ENCODE measurements at regions not wholly inside any gene's neighbourhood (a gene's known extent, or its start where the extent isn't known, plus 50 kb on each side); places are given as distances from the start of the nearest gene placed in this dataset.
"Not testable (repeated sequence)": the region's sequence is repeated elsewhere in the genome, so short reads cannot be mapped to it uniquely, and the experiment has no call there.

DNA sequence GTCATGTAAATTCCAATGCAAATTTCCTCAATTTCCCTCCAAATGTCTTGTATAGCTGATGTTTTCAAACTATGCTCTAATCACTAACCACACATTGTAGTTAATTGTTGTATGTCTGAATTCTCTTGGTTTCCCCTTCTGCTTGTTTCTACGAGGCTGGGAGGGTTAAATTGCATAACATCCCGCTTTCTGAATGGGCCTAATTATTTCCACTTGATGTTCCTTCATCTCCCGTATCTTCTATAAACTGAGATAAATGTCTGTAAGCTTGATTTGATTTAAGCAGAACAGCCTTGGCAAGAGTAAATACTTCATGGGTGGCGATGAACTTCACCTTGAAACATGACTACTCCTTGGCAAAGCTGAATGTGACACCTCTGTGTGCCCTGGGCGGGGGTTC lies 72.2 kb downstream of the SERINC2 start:
- H3K4me1 Mint-ChIP-seq = peaks cover 23% of the 10 kb centered on the region
- peaks cover 4% of the 10 kb centered on the region for H3K36me3 Mint-ChIP-seq (ENCODE audit: low read depth)
- DNase-seq = no peak
- H3K9me3 Mint-ChIP-seq = peaks cover 11% of the 10 kb centered on the region
- no peak overlapping the region for H3K27ac Mint-ChIP-seq
- ChIA-PET CTCF (no interaction called here), POLR2A (no interaction called here)
- H3K27me3 Mint-ChIP-seq = peaks cover 5% of the 10 kb centered on the region
- H3K4me3 Mint-ChIP-seq = no peak overlapping the region

DNA sequence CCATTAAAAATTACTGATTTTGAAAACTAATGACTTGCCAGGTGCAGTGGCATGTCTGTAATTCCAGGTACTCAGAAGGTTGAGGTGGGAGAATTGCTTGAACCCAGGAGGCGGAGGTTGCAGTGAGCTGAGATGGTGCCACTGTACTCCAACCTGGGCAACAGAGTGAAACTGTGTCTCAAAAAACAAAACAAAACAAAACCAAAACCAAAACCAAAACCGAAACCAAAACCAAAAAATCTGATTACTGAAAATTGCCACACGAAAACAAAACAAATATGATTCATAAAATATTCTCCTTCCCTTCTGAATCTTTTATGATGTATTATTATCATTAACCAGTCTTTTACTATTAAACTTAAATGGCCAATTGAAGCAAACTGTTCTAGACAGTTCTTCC lies 74.1 kb downstream of the SERINC2 start:
- Mint-ChIP-seq H3K9me3 (peaks cover 12% of the 10 kb centered on the region), H3K4me3 (peak overlapping the region; percentile 19), H3K4me1 (peaks cover 23% of the 10 kb centered on the region), H3K27me3 (peaks cover 15% of the 10 kb centered on the region), H3K27ac (peak overlapping the region; percentile 86), H3K36me3 (ENCODE audit: low read depth) (peaks cover 4% of the 10 kb centered on the region)
- POLR2A ChIA-PET = no interaction called here
- CTCF ChIA-PET = interaction anchor here (0.6 to 1.6 kb wide), 2 partner anchors 22 to 75 kb away, joined by 3 to 4 read pairs; no protein-coding TSS in a partner anchor
- peak; percentile 31 for DNase-seq

DNA sequence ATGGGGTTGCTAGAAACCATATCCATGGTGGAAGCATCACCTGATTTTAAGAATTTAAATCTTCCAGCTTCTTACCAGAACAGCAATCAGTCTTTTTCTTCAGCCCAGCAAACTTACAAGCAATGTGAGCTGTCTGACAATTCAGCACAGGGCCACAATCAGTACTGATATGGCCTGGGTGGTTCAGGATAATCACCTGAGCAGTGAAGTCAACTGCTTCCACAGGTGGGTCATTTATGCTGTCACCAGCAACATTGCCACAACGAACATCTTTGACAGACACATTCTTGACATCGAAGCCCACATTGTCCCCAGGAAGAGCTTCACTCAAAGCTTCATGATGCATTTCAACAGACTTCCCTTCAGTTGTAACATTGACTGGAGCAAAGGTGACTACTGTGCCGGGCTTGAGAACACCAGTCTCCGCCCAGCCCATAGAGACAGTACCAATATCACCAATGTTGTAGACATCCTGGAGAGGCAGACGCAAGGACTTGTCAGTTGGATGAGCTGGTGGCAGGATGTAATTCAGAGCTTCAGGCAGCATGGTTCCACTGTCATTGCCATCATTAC lies 74.8 kb downstream of the SERINC2 start:
- H3K27me3 Mint-ChIP-seq = peaks cover 15% of the 10 kb centered on the region
- POLR2A ChIA-PET = no interaction called here
- peaks cover 4% of the 10 kb centered on the region for H3K36me3 Mint-ChIP-seq (ENCODE audit: low read depth)
- peak overlapping the region; percentile 12 for H3K4me3 Mint-ChIP-seq
- no peak for DNase-seq
- H3K4me1 Mint-ChIP-seq = peaks cover 20% of the 10 kb centered on the region
- H3K9me3 Mint-ChIP-seq = peaks cover 12% of the 10 kb centered on the region
- CTCF ChIA-PET = interaction anchor here (0.8 to 1.6 kb wide), 2 partner anchors 13 to 22 kb away, joined by 3 read pairs; no protein-coding TSS in a partner anchor
- peak overlapping the region; percentile 86 for H3K27ac Mint-ChIP-seq

DNA sequence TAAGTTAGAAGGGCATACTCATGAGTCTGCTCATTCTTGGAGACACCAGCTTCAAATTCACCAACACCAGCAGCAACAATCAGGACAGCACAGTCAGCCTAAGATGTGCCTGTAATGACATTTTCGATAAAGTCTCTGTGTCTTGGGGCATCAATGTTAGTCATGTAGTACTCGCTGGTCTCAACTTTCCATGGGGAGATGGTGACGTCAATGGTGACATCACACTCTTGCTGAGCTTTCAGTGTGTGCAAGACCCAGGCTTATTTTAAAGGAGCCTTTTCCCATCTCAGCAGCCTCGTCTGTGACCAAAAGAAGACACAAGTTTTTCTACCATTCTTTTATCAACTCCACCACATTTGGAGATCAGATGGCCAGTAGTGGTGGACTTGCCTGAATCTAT lies 75.5 kb downstream of the SERINC2 start:
- DNase-seq = no peak
- no peak overlapping the region for H3K27ac Mint-ChIP-seq
- H3K9me3 Mint-ChIP-seq = peaks cover 12% of the 10 kb centered on the region
- CTCF ChIA-PET = interaction anchor here (0.8 kb wide), 1 partner anchor 12 kb away, joined by 3 read pairs; no protein-coding TSS in a partner anchor
- H3K27me3 Mint-ChIP-seq = peaks cover 18% of the 10 kb centered on the region
- POLR2A ChIA-PET = no interaction called here
- peaks cover 20% of the 10 kb centered on the region for H3K4me1 Mint-ChIP-seq
- no peak overlapping the region for H3K4me3 Mint-ChIP-seq
- H3K36me3 Mint-ChIP-seq (ENCODE audit: low read depth) = peaks cover 4% of the 10 kb centered on the region

DNA sequence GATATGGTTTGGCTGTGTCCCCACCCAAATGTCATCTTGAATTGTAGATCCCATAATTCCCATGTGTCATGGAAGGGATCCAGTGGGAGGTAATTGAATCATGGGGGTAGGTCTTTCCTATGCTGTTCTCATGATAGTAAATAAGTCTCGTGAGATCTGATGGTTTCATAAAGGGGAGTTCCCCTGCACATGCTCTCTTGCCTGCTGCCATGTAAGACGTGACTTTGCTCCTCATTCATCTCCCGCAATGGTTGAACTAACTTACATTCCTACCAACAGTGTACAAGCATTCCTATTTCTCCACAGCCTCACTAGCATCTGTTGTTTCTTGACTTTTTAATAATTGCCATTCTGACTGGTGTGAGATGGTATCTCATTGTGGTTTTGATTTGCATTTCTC lies 76.6 kb downstream of the SERINC2 start:
- H3K36me3 Mint-ChIP-seq (ENCODE audit: low read depth); CTCF ChIA-PET; H3K4me3 Mint-ChIP-seq; POLR2A ChIA-PET; DNase-seq; H3K27ac Mint-ChIP-seq: not testable (repeated sequence)
- Mint-ChIP-seq H3K27me3 (peaks cover 20% of the 10 kb centered on the region), H3K4me1 (peaks cover 20% of the 10 kb centered on the region), H3K9me3 (peaks cover 12% of the 10 kb centered on the region)

DNA sequence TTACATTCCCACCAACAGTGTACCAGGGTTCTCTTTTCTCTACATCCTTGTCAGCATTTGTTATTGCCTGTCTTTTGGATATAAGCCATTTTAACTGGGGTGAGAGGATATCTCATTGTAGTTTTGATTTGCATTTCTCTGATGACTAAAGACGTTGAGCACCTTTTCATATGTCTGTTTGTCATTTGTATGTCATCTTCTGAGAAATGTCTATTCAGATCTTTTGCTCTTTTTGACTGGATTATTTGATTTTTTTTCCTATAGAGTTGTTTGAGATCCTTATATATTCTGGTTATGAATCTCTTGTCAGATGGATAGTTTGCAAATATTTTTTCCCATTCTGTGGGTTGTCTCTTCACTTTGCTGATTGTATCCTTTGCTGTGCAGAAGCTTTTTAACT lies 77.6 kb downstream of the SERINC2 start:
- DNase-seq; H3K36me3 Mint-ChIP-seq (ENCODE audit: low read depth); H3K4me3 Mint-ChIP-seq; POLR2A ChIA-PET; H3K27ac Mint-ChIP-seq: not testable (repeated sequence)
- Mint-ChIP-seq H3K4me1 (peaks cover 18% of the 10 kb centered on the region), H3K27me3 (peaks cover 20% of the 10 kb centered on the region), H3K9me3 (peaks cover 10% of the 10 kb centered on the region)
- CTCF ChIA-PET = interaction anchor here (1.2 kb wide), 1 partner anchor 11 kb away, joined by 3 read pairs; no protein-coding TSS in a partner anchor

DNA sequence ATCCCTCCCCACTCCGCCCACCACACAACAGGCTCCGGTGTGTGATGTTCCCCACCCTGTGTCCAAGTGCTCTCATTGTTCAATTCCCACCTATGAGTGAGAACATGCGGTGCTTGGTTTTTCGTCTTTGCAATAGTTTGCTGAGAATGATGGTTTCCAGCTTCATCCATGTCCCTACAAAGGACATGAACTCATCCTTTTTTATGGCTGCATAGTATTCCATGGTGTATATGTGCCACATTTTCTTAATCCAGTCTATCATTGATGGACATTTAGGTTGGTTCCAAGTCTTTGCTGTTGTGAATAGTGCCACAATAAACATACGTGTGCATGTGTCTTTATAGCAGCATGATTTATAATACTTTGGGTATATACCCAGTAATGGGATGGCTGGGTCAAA lies 81.0 kb upstream of the TINAGL1 start:
- POLR2A ChIA-PET; H3K36me3 Mint-ChIP-seq (ENCODE audit: low read depth); H3K4me1 Mint-ChIP-seq; CTCF ChIA-PET; H3K9me3 Mint-ChIP-seq; H3K4me3 Mint-ChIP-seq; H3K27ac Mint-ChIP-seq; DNase-seq: not testable (repeated sequence)
- H3K27me3 Mint-ChIP-seq = peaks cover 25% of the 10 kb centered on the region

DNA sequence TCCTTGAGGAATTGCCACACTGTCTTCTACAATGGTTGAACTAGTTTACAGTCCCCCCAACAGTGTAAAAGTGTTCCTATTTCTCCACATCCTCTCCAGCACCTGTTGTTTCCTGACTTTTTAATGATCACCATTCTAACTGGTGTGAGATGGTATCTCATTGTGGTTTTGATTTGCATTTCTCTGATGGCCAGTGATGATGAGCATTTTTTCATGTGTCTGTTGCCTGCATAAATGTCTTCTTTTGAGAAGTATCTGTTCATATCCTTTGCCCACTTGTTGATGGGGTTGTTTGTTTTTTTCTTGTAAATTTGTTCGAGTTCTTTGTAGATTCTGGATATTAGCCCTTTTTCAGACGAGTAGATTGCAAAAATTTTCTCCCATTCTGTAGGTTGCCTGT lies 80.5 kb upstream of the TINAGL1 start:
- DNase-seq; H3K36me3 Mint-ChIP-seq (ENCODE audit: low read depth); H3K9me3 Mint-ChIP-seq; H3K27ac Mint-ChIP-seq; H3K4me3 Mint-ChIP-seq; H3K4me1 Mint-ChIP-seq; POLR2A ChIA-PET; CTCF ChIA-PET: not testable (repeated sequence)
- peaks cover 21% of the 10 kb centered on the region for H3K27me3 Mint-ChIP-seq

DNA sequence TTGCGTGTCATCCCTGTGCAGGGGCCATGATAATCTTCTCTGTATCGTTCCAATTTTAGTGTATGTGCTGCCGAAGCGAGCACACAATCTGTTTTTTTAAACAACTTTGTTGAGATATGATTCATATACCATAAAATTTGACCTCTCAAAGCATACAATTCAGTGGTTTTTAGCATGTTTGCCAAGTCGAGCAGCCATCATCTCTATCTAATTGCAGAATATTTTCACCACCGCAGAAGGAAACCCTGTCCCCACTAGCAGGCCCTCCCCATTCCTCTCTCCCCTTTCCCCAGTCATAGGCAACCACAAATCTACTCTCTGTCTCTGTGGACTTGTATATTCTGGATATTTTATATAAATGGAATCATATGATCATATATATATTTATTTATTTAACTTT lies 78.7 kb upstream of the TINAGL1 start:
- Mint-ChIP-seq H3K27me3 (peaks cover 16% of the 10 kb centered on the region), H3K27ac (no peak overlapping the region), H3K36me3 (ENCODE audit: low read depth) (no peaks in the 10 kb centered on the region), H3K9me3 (no peaks in the 10 kb centered on the region), H3K4me1 (no peaks in the 10 kb centered on the region), H3K4me3 (no peak overlapping the region)
- DNase-seq = no peak
- ChIA-PET CTCF (no interaction called here), POLR2A (no interaction called here)

DNA sequence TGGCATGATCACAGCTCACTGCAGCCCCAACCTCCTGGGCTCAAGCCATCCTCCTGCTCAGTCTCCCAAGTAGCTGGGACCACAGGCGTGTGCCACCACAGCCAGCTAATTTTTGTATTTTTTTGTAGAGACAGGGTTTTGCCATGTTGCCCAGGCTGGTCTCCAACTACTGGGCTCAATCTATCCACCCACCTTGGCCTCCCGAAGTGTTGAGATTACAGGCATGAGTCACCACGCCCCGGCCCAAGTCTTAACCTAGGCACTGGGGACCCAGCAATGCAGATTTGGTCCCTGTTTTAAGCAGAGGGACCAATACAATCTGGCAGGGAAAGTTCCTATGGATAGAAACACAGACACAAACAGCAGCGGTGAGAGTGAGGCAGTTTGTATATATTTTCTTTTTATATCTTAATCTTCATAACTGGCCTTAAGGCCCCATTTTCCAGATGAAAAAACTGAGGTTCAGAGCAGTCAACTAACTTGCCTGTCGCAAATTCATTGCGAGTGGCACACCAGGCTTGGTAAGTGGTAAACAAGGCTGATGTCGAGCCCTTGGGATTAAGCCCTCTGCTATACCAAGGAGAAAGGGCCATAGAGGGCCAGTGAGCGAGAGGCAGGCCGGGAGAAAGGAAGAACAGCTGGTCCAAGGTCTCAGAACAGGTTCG lies 77.8 kb upstream of the TINAGL1 start:
- Mint-ChIP-seq H3K27ac (no peak overlapping the region), H3K4me3 (no peak overlapping the region), H3K27me3 (peaks cover 19% of the 10 kb centered on the region), H3K4me1 (no peaks in the 10 kb centered on the region), H3K36me3 (ENCODE audit: low read depth) (no peaks in the 10 kb centered on the region), H3K9me3 (no peaks in the 10 kb centered on the region)
- DNase-seq = no peak
- ChIA-PET CTCF (no interaction called here), POLR2A (no interaction called here)

DNA sequence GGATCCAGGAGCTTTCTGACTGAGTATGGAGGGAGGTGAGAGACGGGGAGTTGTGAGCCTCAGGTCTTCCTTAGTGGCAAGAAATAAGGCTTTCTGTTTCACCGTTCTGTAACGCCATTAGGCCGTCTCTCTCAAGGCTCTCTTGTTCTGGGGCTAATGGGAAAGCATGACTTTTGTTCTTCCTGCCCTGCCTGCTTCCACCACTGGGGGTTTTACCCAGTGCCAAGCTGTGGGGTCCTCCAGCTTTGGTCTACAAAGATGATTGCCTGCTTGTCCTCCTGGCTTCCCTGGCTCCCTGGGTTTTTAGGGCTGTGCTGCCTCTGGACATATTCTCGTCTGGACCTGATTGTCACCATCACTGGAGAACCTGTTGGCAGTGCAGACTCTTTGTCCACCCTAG lies 74.8 kb upstream of the TINAGL1 start:
- no peaks in the 10 kb centered on the region for H3K9me3 Mint-ChIP-seq
- no peak overlapping the region for H3K27ac Mint-ChIP-seq
- H3K27me3 Mint-ChIP-seq = peaks cover 17% of the 10 kb centered on the region
- no peaks in the 10 kb centered on the region for H3K36me3 Mint-ChIP-seq (ENCODE audit: low read depth)
- no peak overlapping the region for H3K4me3 Mint-ChIP-seq
- POLR2A ChIA-PET = no interaction called here
- CTCF ChIA-PET = interaction anchor here (0.7 to 1.0 kb wide), 3 partner anchors 11 to 25 kb away, joined by 3 read pairs; no protein-coding TSS in a partner anchor
- H3K4me1 Mint-ChIP-seq = peaks cover 13% of the 10 kb centered on the region
- no peak for DNase-seq

DNA sequence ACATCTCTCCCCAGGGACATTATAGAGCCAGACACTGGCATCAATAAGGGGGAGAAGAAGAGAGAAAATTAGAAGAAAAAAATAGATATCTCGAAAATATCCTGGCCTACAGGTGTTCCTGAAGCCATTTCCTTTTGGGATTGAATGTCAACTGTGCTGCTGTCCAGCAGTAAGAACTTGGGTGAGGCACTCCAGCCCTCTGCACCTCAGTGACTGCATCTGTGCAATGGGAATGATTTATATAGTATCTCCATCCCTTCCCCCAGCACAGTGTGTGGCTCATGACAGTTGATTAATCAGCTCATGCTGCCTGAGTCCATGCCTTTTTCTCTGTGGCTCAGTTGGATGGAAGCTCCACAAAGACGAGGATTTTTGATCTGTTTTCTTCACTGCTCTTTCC lies 74.1 kb upstream of the TINAGL1 start:
- Mint-ChIP-seq H3K4me1 (peaks cover 20% of the 10 kb centered on the region), H3K4me3 (no peak overlapping the region), H3K36me3 (ENCODE audit: low read depth) (no peaks in the 10 kb centered on the region), H3K9me3 (no peaks in the 10 kb centered on the region), H3K27ac (no peak overlapping the region), H3K27me3 (peaks cover 15% of the 10 kb centered on the region)
- CTCF ChIA-PET = interaction anchor here (1.0 kb wide), 1 partner anchor 20 kb away, joined by 3 read pairs; no protein-coding TSS in a partner anchor
- no peak for DNase-seq
- POLR2A ChIA-PET = no interaction called here

DNA sequence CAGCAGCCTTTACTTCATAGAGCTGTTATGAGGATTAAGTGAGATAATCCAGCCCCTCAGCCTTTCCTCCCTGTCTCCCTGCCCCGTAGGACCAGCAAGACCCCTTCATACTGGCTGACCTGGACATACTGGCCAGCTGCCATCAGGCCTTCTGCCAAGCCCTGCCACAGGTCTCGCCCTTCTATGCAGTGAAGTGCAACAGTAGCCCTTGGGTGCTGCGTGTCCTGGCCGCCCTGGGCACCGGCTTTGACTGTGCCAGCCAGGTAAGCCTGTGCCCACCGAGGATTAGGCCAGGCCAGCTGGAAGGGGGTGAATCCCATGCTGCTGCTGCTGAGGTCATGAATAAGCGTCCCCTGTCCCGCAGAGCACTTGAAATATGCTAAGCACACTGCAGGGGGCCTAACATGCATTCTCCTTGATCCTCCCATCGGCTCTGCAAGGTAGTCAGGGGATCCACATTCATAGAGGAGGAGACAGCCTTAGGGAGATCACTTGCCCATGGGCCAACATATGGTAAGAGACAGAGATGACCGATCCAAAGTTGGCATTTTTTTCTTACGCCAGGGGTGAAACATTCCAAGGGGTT lies 73.3 kb upstream of the TINAGL1 start:
- peaks cover 21% of the 10 kb centered on the region for H3K4me1 Mint-ChIP-seq
- H3K36me3 Mint-ChIP-seq (ENCODE audit: low read depth) = no peaks in the 10 kb centered on the region
- ChIA-PET POLR2A (no interaction called here), CTCF (no interaction called here)
- no peak overlapping the region for H3K27ac Mint-ChIP-seq
- H3K27me3 Mint-ChIP-seq = peaks cover 10% of the 10 kb centered on the region
- no peaks in the 10 kb centered on the region for H3K9me3 Mint-ChIP-seq
- no peak for DNase-seq
- H3K4me3 Mint-ChIP-seq = no peak overlapping the region

Data from activated CD4-positive, alpha-beta T cell treated with anti-CD3 and anti-CD28 coated beads, Interleukin-2, amount 10 ng/mL, durations not matched to agents 7 days and 5 days (primary cell).